HG03139 (cell line): ENCODE measurements at regions not wholly inside any gene's neighbourhood (a gene's known extent, or its start where the extent isn't known, plus 50 kb on each side); places are given as distances from the start of the nearest gene placed in this dataset.
A peak's percentile ranks its signal among the peaks of the same experiment; 100 is the strongest.
"Not testable (repeated sequence)": the region's sequence is repeated elsewhere in the genome, so short reads cannot be mapped to it uniquely, and the experiment has no call there.

Experiments used
- ATAC-seq: cut with Tn5 transposase; IDR thresholded peaks from one replicate; pipeline ENCODE4 v1.9.1; 2021; ENCODE audit not compliant: unreplicated experiment

DNA sequence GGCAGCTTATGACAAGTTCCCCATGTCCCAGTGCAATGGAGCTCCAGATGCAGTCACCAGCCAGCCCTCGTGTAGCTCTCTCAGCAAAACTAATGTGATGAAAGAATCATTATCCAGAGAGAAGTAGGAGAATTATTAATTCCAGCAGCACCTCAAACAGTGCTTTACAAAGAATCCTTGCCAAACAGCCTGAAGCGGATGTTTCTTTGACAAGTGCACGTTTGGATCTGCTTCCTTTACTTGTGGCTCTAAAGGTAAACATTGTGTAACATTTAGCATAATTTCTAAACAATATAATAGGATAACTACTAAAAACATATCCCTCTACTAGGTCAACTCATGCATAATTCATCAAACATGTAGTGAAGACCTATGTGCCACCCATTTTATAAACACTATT, 197.0 kb downstream of the FAM181B start:
- ATAC-seq: no peak

GRCh38 chr11:82533628-82534327, 199.9 kb downstream of the FAM181B start:
- ATAC-seq: no peak

GRCh38 chr11:82529936-82530335, 203.7 kb downstream of the FAM181B start:
- no peak for ATAC-seq

DNA sequence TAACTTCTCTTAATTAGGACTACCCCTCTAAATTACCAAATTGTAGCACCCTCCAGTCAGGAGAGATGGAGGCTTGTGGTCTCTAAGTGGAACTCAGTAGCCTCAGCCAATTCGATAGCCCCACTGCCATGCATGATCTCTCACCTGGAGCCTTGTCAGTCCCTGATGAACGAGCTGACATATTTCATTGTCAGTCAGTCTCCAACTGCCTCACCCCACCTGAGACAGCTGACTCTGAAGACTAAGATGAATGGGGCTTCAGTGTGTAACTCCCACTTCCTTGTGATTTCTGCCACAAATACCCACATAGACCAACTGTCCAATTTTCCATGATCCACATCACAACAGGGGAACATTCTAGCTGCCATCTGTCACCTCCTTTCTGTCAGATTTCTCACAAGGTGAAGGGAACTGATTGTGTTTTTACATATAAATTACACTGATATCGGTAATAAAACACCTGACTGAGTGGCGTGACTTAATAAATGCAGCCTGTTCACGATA, 206.5 kb downstream of the FAM181B start:
- no peak for ATAC-seq

GRCh38 chr11:82523141-82523540, 210.5 kb downstream of the FAM181B start:
- no peak for ATAC-seq

DNA sequence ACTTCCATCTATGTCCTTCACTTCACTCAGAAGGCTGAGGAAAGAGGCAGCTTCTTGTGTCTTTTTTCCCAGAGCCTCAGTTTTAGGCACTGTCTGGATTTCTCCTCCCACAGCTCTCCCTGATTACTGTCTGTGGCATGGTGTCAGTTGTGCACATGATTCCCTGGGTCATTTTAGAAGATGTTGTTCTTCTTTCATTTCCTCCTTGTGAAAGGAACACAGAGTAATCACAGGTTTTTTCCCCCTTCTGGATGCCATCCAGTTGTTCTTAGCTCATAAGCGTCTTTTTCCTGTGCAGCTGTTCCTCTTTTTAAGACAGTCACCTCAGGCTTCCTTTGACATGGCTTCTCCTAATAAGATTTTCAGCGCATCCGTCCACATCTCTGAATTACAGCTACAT, 212.2 kb downstream of the FAM181B start:
- ATAC-seq: no peak

GRCh38 chr11:82507288-82507687, 226.4 kb downstream of the FAM181B start:
- no peak for ATAC-seq

DNA sequence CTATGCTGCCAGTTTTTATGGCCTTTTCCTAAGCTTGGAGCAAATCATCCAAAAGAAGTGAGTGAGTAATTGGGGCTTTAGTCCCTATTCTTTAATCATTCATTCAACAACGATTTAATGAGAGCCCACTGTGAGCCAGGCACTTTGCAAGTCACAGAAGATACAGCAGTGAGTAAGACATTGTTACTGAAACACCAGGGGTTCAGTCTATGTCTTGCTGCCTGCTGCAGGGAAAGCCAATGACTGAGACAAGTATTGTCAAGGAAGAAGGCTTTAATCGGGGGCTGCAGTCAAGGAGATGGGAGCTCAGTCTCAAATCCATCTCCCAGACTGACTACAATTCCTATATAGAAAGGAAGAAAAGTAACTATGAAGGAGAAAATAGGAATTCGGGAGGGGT, 228.3 kb downstream of the FAM181B start:
- no peak for ATAC-seq

- ATAC-seq: not testable (repeated sequence)
Observed at GRCh38 chr11:82501174-82501573, 232.5 kb downstream of the FAM181B start.

DNA sequence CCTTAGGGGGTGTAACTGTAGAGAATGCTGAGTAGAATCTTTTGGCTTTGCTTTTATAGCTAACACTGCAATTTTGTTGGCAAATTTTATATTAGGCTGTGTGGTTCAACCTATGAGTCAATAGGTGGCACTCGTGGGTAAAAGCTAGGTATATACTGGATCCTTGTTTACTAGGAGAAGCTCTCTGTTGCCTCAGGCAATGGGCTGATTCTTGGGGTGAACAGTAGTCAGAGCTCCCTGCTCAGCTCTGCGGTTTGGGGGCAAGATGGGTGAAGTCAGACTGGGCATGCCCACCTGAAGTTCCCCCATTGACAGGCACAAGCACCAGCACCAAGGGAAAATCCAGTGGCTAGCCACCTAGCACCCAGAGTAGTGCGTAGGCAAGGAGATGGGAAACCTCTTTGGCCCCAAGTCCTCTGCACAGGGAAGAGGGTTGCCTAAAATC, 238.7 kb downstream of the FAM181B start:
- ATAC-seq: peak; percentile 68

DNA sequence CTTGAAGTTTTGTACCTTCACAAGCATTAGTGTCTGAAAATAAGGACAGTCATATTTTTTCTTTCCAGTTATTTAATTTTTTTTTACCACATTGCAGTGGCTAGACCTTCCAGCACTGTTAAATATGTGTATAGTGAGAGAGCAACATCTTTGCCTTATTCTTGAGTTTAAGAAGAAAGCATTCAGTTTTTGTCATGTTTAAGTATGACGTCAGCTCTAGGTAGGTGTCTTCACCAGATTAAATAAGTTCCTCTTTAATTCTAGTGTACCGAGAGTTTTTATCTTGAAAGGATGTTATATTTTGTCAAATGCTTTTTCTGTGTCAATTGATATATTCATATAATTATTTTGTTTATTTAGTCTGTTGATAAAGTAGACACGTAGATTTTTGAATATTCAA, 258.8 kb downstream of the FAM181B start:
- ATAC-seq: no peak

DNA sequence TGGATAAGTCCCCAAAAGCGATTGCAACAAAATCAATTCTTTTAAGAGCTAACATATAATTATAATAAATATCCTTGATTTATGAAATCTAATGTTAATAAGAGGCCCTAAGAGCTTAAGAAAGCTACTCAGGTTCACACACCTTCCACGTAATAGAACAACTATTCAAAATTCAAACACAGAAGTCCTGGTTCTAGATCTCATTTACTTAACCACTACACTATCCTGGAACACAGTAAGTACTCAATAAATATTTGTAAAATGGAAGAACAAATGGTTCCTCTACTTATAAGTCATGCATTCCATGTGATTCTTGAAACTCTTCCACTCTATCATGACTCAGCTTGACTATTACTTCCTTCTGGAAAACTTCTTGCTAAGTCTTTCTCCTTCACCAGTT, 268.2 kb downstream of the FAM181B start:
- ATAC-seq: no peak

- no peak for ATAC-seq
Observed at GRCh38 chr11:82462608-82463242, 270.9 kb downstream of the FAM181B start.

GRCh38 chr11:82458761-82459160, 274.9 kb downstream of the FAM181B start:
- ATAC-seq: no peak

- no peak for ATAC-seq
Observed at GRCh38 chr11:82458147-82458546, 275.5 kb downstream of the FAM181B start.

- no peak for ATAC-seq
Observed at GRCh38 chr11:82450996-82451395, 282.7 kb downstream of the FAM181B start.

DNA sequence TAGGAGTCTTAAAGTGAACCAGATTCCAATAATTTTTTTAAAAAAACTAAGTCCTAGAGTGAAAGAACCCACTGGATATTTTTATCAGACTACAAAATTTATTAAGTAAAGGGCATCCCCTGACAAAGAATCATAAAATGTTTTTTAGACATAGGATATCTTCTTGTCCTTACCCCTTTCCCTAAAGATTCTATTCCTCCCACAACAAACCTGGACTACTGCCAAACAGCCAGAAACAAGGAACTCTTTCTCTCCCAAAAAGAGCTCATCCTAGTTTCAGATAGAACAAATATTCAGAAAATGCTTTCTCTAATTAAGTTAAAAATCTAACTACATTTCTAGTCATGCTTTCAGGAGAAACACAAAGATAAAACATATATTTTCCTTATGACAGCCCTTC, 327.1 kb downstream of the FAM181B start:
- no peak for ATAC-seq

GRCh38 chr11:82405421-82405820, 328.2 kb downstream of the FAM181B start:
- no peak for ATAC-seq

DNA sequence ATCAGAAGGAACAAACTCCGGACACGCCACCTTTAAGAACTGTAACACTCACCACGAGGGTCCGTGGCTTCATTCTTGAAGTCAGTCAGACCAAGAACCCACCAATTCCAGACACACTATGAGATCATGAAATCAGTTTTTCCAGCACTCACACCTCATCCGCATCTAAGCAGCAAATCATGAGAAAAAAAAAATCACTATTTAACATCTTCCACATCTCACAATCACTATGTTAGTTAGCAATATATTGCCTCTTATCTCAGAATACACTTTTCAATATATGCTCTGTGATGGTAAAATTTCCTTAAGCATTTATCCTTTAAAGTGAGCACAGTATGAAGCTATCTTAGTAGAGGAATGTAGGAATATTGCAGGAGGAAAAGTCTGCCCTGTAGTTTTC, 328.7 kb downstream of the FAM181B start:
- ATAC-seq: no peak

- ATAC-seq: no peak
Observed at GRCh38 chr11:82403640-82404305, 329.9 kb downstream of the FAM181B start.

DNA sequence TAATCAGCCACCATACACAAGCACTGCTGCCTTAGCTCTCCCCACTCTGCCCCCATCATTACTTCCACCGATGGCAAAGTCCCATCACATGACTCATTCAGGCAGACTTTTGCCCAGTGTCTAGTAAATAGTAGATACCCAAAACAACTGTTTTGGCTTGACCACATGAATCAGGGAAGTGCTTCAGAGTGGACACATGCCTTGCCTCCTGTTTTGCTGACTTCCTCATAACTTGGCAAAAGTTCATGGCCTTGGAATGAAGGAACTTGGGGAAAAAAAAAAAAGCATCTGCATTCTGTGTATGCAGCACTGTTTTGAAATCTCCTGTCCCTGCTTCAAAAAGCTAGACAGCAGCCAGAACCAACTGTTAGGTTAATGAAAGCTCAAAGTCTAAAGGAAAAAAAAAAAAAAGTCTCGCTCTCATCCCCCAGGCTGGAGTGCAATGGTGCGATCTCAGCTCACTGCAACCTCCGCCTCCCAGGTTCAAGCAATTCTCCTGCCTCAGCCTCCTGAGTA, 335.3 kb downstream of the FAM181B start:
- no peak for ATAC-seq

- ATAC-seq: not testable (repeated sequence)
Observed at GRCh38 chr11:82396639-82397038, 337.0 kb downstream of the FAM181B start.
